GM23338 (cell line): ENCODE measurements at regions not wholly inside any gene's neighbourhood (a gene's known extent, or its start where the extent isn't known, plus 50 kb on each side); places are given as distances from the start of the nearest gene placed in this dataset.

Experiments
- ATAC-seq: fragments of 200-7000 bp; cut with Tn5 transposase; 3 replicates; pipeline ENCODE4 v1.9.1; 2020
- DNase-seq: peaks from one replicate; pipeline ENCODE4 v3.0.0-alpha.2; 2015; ENCODE audit warnings: low spot score
- H2AFZ ChIP-seq: fragments of 200-600 bp; sonication (generic); 2 replicates; pipeline ENCODE4 v1.8.0; 2016; ENCODE audit warnings: antibody characterized with exemption, mild to moderate bottlenecking, moderate library complexity
- H3F3A ChIP-seq: fragments of 200-600 bp; sonication (generic); replicated peaks from 2 replicates; pipeline ENCODE4 v1.8.0; 2017; ENCODE audit warnings: antibody characterized with exemption, mixed run types, low read depth
- H3K27ac ChIP-seq: fragments of 200-600 bp; sonication (generic); 2 replicates; pipeline ENCODE4 v1.6.1; 2016; ENCODE audit warnings: low read depth
- H3K27me3 ChIP-seq: fragments of 200-600 bp; sonication (generic); 2 replicates; pipeline ENCODE4 v1.8.0; 2016; ENCODE audit warnings: mild to moderate bottlenecking, mixed run types, moderate library complexity; ENCODE audit not compliant: insufficient read depth
- H3K36me3 ChIP-seq: fragments of 200-600 bp; sonication (generic); 2 replicates; pipeline ENCODE4 v1.8.0; 2016; ENCODE audit warnings: mild to moderate bottlenecking; ENCODE audit not compliant: insufficient read depth
- H3K4me1 ChIP-seq: fragments of 200-600 bp; sonication (generic); 2 replicates; pipeline ENCODE4 v1.8.0; 2016; ENCODE audit warnings: mild to moderate bottlenecking, moderate library complexity; ENCODE audit not compliant: insufficient read depth
- H3K4me2 ChIP-seq: fragments of 200-600 bp; sonication (generic); 2 replicates; pipeline ENCODE4 v1.7.1; 2017; ENCODE audit warnings: mixed run types
- H3K4me3 ChIP-seq: fragments of 200-600 bp; sonication (generic); 2 replicates; pipeline ENCODE4 v1.6.1; 2016; ENCODE audit warnings: mixed run types
- H3K79me2 ChIP-seq: fragments of 200-600 bp; sonication (generic); replicated peaks from 2 replicates; pipeline ENCODE4 v1.8.0; 2017; ENCODE audit warnings: mild to moderate bottlenecking; ENCODE audit not compliant: insufficient read depth
- H3K9me2 ChIP-seq: fragments of 200-600 bp; sonication (generic); 2 replicates; pipeline ENCODE4 v1.8.0; 2017; ENCODE audit not compliant: insufficient read depth
- H4K20me1 ChIP-seq: fragments of 200-600 bp; sonication (generic); replicated peaks from 2 replicates; pipeline ENCODE4 v1.8.0; 2017; ENCODE audit warnings: mild to moderate bottlenecking; ENCODE audit not compliant: insufficient read depth
- H3K27ac Mint-ChIP-seq: 2 replicates; pipeline ENCODE4 v1.8.0; 2020; ENCODE audit warnings: inconsistent platforms, mild to moderate bottlenecking, moderate library complexity, mixed read lengths
- H3K27me3 Mint-ChIP-seq: 3 replicates; pipeline ENCODE4 v1.8.0; 2022; ENCODE audit warnings: low read depth, mild to moderate bottlenecking, moderate library complexity, mixed read lengths, inconsistent platforms; ENCODE audit not compliant: insufficient read depth, poor library complexity
- H3K36me3 Mint-ChIP-seq: 3 replicates; pipeline ENCODE4 v1.8.0; 2021; ENCODE audit warnings: low read depth, mild to moderate bottlenecking, inconsistent platforms, moderate library complexity, mixed read lengths
- H3K4me1 Mint-ChIP-seq: 3 replicates; pipeline ENCODE4 v1.8.0; 2020; ENCODE audit warnings: mild to moderate bottlenecking, inconsistent platforms, mixed read lengths
- H3K4me3 Mint-ChIP-seq: 3 replicates; pipeline ENCODE4 v1.8.0; 2021; ENCODE audit warnings: moderate library complexity, mild to moderate bottlenecking, inconsistent platforms, mixed read lengths
- H3K9me3 Mint-ChIP-seq: 3 replicates; pipeline ENCODE4 v1.8.0; 2020; ENCODE audit warnings: moderate library complexity, mild to moderate bottlenecking, inconsistent platforms, mixed read lengths
- CREB1 ChIP-seq: fragments of 250-450 bp; sonication (Bioruptor Pico); IDR thresholded peaks from 2 replicates; pipeline ENCODE4 v1.5.0; 2020; ENCODE audit warnings: low read depth, mild to moderate bottlenecking, moderate library complexity
- EZH2 ChIP-seq: fragments of 200-600 bp; sonication (generic); IDR thresholded peaks from one replicate; pipeline ENCODE4 v1.8.0; 2017; ENCODE audit warnings: antibody characterized with exemption, mild to moderate bottlenecking, low read depth; ENCODE audit not compliant: unreplicated experiment
- EZH2phosphoT487 ChIP-seq: fragments of 200-600 bp; sonication (generic); IDR thresholded peaks from one replicate; pipeline ENCODE4 v1.8.1; 2018; ENCODE audit warnings: antibody characterized with exemption; ENCODE audit not compliant: unreplicated experiment
- JUNB ChIP-seq: IDR thresholded peaks from one replicate; pipeline ENCODE4 v1.6.1; 2016; ENCODE audit warnings: antibody characterized with exemption; ENCODE audit not compliant: unreplicated experiment
- NANOG ChIP-seq: IDR thresholded peaks from 2 replicates; pipeline ENCODE4 v1.6.1; 2016; ENCODE audit warnings: antibody characterized with exemption, borderline replicate concordance
- POLR2AphosphoS5 ChIP-seq: IDR thresholded peaks from 2 replicates; pipeline ENCODE4 v1.6.1; 2016; ENCODE audit warnings: antibody characterized with exemption, low read depth
- STAT1 ChIP-seq: IDR thresholded peaks from one replicate; pipeline ENCODE4 v1.6.1; 2016; ENCODE audit warnings: antibody characterized with exemption; ENCODE audit not compliant: unreplicated experiment
- ZNF331 ChIP-seq: fragments of 250-450 bp; sonication (Bioruptor Pico); IDR thresholded peaks from 2 replicates; pipeline ENCODE4 v1.5.0; 2020; ENCODE audit warnings: low read depth, mild to moderate bottlenecking, moderate library complexity
- TF ChIP-seq, protein P1 (sequence below): IDR thresholded peaks from 2 replicates; pipeline ENCODE4 v1.6.1; 2016; ENCODE audit warnings: antibody characterized with exemption
- TF ChIP-seq, protein P2 (sequence below): fragments of 250-450 bp; sonication (Bioruptor Pico); IDR thresholded peaks from 2 replicates; pipeline ENCODE4 v1.5.0; 2020; ENCODE audit warnings: mild to moderate bottlenecking, moderate library complexity
- TF ChIP-seq, protein P3 (sequence below): IDR thresholded peaks from one replicate; pipeline ENCODE4 v1.6.1; 2018; ENCODE audit warnings: antibody characterized with exemption; ENCODE audit not compliant: unreplicated experiment

DNA sequence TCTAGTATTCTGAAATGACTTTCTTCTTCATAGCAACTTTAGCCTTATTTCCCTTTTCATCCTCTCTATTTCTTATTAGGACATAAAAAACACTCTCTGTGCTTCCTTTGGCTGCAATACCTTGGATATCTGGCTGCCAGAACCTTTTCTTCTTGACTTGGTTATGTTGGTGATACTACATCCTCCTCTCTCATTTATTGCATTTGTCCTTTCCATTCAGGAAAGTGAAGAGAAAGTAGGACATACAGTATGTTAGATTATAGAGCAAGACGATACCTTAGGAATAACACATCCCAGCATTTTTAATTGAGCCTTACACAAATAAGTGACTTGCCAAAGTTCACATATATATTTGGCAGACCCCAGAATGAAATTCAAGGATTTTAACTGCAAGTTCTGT, 210.1 kb upstream of the PPP1R3A start:
- no peaks in the 10 kb centered on the region for H3K4me1 ChIP-seq
- Mint-ChIP-seq H3K9me3 (no peaks in the 10 kb centered on the region), H3K4me1 (no peaks in the 10 kb centered on the region), H3K36me3 (no peaks in the 10 kb centered on the region), H3K4me3 (no peak overlapping the region), H3K27ac (no peak overlapping the region), H3K27me3 (no peaks in the 10 kb centered on the region)
- no peak overlapping the region for H2AFZ ChIP-seq
- no peak for DNase-seq
- H3K4me2 ChIP-seq, result no peak overlapping the region
- H3K36me3 ChIP-seq, result no peaks in the 10 kb centered on the region
- TF ChIP-seq, protein P1, sequence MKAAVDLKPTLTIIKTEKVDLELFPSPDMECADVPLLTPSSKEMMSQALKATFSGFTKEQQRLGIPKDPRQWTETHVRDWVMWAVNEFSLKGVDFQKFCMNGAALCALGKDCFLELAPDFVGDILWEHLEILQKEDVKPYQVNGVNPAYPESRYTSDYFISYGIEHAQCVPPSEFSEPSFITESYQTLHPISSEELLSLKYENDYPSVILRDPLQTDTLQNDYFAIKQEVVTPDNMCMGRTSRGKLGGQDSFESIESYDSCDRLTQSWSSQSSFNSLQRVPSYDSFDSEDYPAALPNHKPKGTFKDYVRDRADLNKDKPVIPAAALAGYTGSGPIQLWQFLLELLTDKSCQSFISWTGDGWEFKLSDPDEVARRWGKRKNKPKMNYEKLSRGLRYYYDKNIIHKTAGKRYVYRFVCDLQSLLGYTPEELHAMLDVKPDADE, result no peak
- TF ChIP-seq EZH2, result no peak
- H3K27ac ChIP-seq, result no peak overlapping the region
- 0 out of 2 replicates have a peak, but pooled peaks cover 5% of the 10 kb centered on the region for H3K9me2 ChIP-seq
- no peaks in the 10 kb centered on the region for H4K20me1 ChIP-seq
- H3F3A ChIP-seq, result no peaks in the 10 kb centered on the region
- H3K4me3 ChIP-seq, result no peak overlapping the region
- H3K79me2 ChIP-seq, result no peaks in the 10 kb centered on the region
- no peaks in the 10 kb centered on the region for H3K27me3 ChIP-seq
- ATAC-seq, result no peak

DNA sequence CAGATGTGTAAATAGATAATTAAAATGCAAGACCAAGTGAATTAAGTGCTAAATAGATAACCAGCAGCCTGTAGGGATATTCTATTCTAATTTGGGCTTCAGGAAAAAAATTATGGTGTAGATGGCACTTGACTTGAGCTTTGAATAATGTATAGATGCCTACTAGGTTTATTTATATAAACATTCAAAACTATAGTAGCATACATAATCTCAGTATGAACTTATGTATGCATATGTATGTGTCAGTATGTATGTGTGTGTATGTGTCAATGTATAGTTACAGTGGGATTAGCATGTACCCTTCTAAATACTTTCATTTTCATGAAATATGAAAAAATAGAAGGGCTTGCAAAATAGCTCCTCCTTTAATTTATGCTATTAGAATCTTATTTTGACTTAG, 207.3 kb upstream of the PPP1R3A start:
- no peak overlapping the region for H3K4me3 Mint-ChIP-seq
- Histone ChIP-seq H4K20me1 (no peaks in the 10 kb centered on the region), H3K27me3 (no peaks in the 10 kb centered on the region), H3K4me2 (no peak overlapping the region), H3K27ac (no peak overlapping the region), H3K79me2 (no peaks in the 10 kb centered on the region), H3K9me2 (no peaks in the 10 kb centered on the region), H2AFZ (no peak overlapping the region), H3F3A (no peaks in the 10 kb centered on the region), H3K4me3 (no peak overlapping the region), H3K4me1 (no peaks in the 10 kb centered on the region), H3K36me3 (no peaks in the 10 kb centered on the region)
- no peaks in the 10 kb centered on the region for H3K36me3 Mint-ChIP-seq
- DNase-seq (no peak), ATAC-seq (no peak)
- no peaks in the 10 kb centered on the region for H3K9me3 Mint-ChIP-seq
- no peaks in the 10 kb centered on the region for H3K27me3 Mint-ChIP-seq
- no peak overlapping the region for H3K27ac Mint-ChIP-seq
- H3K4me1 Mint-ChIP-seq, result no peaks in the 10 kb centered on the region
- TF ChIP-seq CREB1, result no peak
- TF ChIP-seq, protein P1, result no peak
- no peak for TF ChIP-seq NANOG
- TF ChIP-seq ZNF331 (CRISPR knock-in tag), result no peak
- TF ChIP-seq, protein P2, sequence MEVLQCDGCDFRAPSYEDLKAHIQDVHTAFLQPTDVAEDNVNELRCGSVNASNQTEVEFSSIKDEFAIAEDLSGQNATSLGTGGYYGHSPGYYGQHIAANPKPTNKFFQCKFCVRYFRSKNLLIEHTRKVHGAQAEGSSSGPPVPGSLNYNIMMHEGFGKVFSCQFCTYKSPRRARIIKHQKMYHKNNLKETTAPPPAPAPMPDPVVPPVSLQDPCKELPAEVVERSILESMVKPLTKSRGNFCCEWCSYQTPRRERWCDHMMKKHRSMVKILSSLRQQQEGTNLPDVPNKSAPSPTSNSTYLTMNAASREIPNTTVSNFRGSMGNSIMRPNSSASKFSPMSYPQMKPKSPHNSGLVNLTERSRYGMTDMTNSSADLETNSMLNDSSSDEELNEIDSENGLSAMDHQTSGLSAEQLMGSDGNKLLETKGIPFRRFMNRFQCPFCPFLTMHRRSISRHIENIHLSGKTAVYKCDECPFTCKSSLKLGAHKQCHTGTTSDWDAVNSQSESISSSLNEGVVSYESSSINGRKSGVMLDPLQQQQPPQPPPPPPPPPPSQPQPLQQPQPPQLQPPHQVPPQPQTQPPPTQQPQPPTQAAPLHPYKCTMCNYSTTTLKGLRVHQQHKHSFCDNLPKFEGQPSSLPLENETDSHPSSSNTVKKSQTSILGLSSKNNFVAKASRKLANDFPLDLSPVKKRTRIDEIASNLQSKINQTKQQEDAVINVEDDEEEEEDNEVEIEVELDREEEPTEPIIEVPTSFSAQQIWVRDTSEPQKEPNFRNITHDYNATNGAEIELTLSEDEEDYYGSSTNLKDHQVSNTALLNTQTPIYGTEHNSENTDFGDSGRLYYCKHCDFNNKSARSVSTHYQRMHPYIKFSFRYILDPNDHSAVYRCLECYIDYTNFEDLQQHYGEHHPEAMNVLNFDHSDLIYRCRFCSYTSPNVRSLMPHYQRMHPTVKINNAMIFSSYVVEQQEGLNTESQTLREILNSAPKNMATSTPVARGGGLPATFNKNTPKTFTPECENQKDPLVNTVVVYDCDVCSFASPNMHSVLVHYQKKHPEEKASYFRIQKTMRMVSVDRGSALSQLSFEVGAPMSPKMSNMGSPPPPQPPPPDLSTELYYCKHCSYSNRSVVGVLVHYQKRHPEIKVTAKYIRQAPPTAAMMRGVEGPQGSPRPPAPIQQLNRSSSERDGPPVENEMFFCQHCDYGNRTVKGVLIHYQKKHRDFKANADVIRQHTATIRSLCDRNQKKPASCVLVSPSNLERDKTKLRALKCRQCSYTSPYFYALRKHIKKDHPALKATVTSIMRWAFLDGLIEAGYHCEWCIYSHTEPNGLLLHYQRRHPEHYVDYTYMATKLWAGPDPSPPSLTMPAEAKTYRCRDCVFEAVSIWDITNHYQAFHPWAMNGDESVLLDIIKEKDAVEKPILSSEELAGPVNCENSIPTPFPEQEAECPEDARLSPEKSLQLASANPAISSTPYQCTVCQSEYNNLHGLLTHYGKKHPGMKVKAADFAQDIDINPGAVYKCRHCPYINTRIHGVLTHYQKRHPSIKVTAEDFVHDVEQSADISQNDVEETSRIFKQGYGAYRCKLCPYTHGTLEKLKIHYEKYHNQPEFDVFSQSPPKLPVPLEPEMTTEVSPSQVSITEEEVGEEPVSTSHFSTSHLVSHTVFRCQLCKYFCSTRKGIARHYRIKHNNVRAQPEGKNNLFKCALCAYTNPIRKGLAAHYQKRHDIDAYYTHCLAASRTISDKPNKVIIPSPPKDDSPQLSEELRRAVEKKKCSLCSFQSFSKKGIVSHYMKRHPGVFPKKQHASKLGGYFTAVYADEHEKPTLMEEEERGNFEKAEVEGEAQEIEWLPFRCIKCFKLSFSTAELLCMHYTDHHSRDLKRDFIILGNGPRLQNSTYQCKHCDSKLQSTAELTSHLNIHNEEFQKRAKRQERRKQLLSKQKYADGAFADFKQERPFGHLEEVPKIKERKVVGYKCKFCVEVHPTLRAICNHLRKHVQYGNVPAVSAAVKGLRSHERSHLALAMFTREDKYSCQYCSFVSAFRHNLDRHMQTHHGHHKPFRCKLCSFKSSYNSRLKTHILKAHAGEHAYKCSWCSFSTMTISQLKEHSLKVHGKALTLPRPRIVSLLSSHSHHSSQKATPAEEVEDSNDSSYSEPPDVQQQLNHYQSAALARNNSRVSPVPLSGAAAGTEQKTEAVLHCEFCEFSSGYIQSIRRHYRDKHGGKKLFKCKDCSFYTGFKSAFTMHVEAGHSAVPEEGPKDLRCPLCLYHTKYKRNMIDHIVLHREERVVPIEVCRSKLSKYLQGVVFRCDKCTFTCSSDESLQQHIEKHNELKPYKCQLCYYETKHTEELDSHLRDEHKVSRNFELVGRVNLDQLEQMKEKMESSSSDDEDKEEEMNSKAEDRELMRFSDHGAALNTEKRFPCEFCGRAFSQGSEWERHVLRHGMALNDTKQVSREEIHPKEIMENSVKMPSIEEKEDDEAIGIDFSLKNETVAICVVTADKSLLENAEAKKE (CRISPR knock-in tag), result no peak
- TF ChIP-seq POLR2AphosphoS5, result no peak
- TF ChIP-seq STAT1, result no peak
- no peak for TF ChIP-seq JUNB
- no peak for TF ChIP-seq EZH2phosphoT487
- TF ChIP-seq, protein P3, sequence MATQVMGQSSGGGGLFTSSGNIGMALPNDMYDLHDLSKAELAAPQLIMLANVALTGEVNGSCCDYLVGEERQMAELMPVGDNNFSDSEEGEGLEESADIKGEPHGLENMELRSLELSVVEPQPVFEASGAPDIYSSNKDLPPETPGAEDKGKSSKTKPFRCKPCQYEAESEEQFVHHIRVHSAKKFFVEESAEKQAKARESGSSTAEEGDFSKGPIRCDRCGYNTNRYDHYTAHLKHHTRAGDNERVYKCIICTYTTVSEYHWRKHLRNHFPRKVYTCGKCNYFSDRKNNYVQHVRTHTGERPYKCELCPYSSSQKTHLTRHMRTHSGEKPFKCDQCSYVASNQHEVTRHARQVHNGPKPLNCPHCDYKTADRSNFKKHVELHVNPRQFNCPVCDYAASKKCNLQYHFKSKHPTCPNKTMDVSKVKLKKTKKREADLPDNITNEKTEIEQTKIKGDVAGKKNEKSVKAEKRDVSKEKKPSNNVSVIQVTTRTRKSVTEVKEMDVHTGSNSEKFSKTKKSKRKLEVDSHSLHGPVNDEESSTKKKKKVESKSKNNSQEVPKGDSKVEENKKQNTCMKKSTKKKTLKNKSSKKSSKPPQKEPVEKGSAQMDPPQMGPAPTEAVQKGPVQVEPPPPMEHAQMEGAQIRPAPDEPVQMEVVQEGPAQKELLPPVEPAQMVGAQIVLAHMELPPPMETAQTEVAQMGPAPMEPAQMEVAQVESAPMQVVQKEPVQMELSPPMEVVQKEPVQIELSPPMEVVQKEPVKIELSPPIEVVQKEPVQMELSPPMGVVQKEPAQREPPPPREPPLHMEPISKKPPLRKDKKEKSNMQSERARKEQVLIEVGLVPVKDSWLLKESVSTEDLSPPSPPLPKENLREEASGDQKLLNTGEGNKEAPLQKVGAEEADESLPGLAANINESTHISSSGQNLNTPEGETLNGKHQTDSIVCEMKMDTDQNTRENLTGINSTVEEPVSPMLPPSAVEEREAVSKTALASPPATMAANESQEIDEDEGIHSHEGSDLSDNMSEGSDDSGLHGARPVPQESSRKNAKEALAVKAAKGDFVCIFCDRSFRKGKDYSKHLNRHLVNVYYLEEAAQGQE, result no peak
